ENCODE measurements at regions not wholly inside any gene's neighbourhood (a gene's known extent, or its start where the extent isn't known, plus 50 kb on each side); places are given as distances from the start of the nearest gene placed in this dataset.

DNA sequence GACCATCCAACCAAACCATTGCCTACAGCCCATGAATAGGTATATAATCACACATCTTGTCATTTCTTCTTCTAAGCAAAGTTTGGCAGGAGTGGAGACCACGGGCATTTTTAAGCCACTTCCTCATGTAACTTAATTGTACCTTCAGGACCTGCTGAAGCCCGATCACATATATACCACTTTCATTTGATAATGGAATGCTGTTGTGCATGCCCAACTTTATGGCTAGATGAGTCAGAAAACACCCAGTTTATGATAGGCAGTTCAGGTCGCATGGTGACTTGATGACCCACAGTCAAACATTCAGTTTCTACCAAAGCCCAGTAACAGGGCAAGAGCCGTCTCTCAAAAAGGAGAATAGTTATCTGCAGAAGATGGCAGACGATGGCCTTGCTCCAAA is 2295.0 kb upstream of the ACO1 start:
- TF ChIP-seq, protein P1, sequence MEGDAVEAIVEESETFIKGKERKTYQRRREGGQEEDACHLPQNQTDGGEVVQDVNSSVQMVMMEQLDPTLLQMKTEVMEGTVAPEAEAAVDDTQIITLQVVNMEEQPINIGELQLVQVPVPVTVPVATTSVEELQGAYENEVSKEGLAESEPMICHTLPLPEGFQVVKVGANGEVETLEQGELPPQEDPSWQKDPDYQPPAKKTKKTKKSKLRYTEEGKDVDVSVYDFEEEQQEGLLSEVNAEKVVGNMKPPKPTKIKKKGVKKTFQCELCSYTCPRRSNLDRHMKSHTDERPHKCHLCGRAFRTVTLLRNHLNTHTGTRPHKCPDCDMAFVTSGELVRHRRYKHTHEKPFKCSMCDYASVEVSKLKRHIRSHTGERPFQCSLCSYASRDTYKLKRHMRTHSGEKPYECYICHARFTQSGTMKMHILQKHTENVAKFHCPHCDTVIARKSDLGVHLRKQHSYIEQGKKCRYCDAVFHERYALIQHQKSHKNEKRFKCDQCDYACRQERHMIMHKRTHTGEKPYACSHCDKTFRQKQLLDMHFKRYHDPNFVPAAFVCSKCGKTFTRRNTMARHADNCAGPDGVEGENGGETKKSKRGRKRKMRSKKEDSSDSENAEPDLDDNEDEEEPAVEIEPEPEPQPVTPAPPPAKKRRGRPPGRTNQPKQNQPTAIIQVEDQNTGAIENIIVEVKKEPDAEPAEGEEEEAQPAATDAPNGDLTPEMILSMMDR (IDR thresholded peaks at IDR 0.05; ENCODE audit: low read length), result no peak
- no peak for TF ChIP-seq EZH2 (IDR thresholded peaks at IDR 0.05; ENCODE audit: borderline replicate concordance, low read length)
